ENCODE measurements at regions not wholly inside any gene's neighbourhood (a gene's known extent, or its start where the extent isn't known, plus 50 kb on each side); places are given as distances from the start of the nearest gene placed in this dataset.

GRCh38 chr4:24330172-24330571 is 254.2 kb downstream of the DHX15 start:
- DNase-seq (ENCODE audit: low read depth, low spot score) (no peak), FAIRE-seq (no peak)
- H3K36me3 ChIP-seq (ENCODE audit: control insufficient read depth in 2 of 2, extremely low read depth in 1 of 2, insufficient read depth in 2 of 2, low read length in 2 of 2): no peaks in the 10 kb centered on the region
- H3K9ac ChIP-seq (replicated peaks; ENCODE audit: extremely low read depth, insufficient read depth, low read length): no peak overlapping the region
- H3K9me3 ChIP-seq (replicated peaks; ENCODE audit: control insufficient read depth, insufficient read depth, low read length): no peaks in the 10 kb centered on the region
- intact Hi-C loops (cut with micrococcal nuclease) (no loop called here), dilution Hi-C loops (cut with MboI; ENCODE audit: extremely low pct_ligation_motif_present, low sequenced_read_pairs) (no loop called here)
- no peak overlapping the region for H3K4me3 ChIP-seq (replicated peaks in 1 of 3; ENCODE audit: insufficient read depth in 1 of 3, low read depth in 1 of 3, low read length in 3 of 3)
- no peak overlapping the region for H3K27ac ChIP-seq (ENCODE audit: insufficient read depth, low read depth, low read length)
- no peaks in the 10 kb centered on the region for H3K9me1 ChIP-seq (replicated peaks; ENCODE audit: control insufficient read depth, extremely low read depth, insufficient read depth, low read length)
- H3K4me2 ChIP-seq (ENCODE audit: insufficient read depth, low read length): no peak overlapping the region
- BruUV-seq (replicated peaks): no TSS peak
- H4K20me1 ChIP-seq (replicated peaks; ENCODE audit: control insufficient read depth, extremely low read depth, insufficient read depth, low read length): no peaks in the 10 kb centered on the region
- H3K27me3 ChIP-seq (ENCODE audit: control insufficient read depth in 2 of 2, insufficient read depth in 2 of 2, low read length in 2 of 2): no peaks in the 10 kb centered on the region
- H3K4me1 ChIP-seq (ENCODE audit: control insufficient read depth, extremely low read depth, insufficient read depth, low read length): no peaks in the 10 kb centered on the region
- no peak overlapping the region for H2AFZ ChIP-seq (ENCODE audit: low read depth, low read length)
- CTCF ChIA-PET: no interaction called here
- no peaks in the 10 kb centered on the region for H3K79me2 ChIP-seq (ENCODE audit: control insufficient read depth, insufficient read depth, low read length)
- TF ChIP-seq MAX (IDR thresholded peaks at IDR 0.05; ENCODE audit: insufficient read depth, insufficient read length): no peak
- no peak for TF ChIP-seq CTCF (IDR thresholded peaks at IDR 0.05; ENCODE audit: extremely low read depth in 1 of 2, insufficient read depth in 1 of 2, low read depth in 1 of 2, low read length in 2 of 2)
- no peak for TF ChIP-seq FOS (IDR thresholded peaks at IDR 0.05; ENCODE audit: borderline replicate concordance, insufficient read depth, low read length)
- no peak for TF ChIP-seq POLR2AphosphoS5 (IDR thresholded peaks at IDR 0.05; ENCODE audit: insufficient read depth, low read depth, low read length)
- no peak for TF ChIP-seq MYC (IDR thresholded peaks at IDR 0.05; ENCODE audit: low read depth, low read length)
- TF ChIP-seq GATA2 (IDR thresholded peaks at IDR 0.05; ENCODE audit: insufficient read depth, insufficient read length, low read depth, low read length): no peak
- TF ChIP-seq JUN (IDR thresholded peaks at IDR 0.05; ENCODE audit: borderline replicate concordance, insufficient read depth, insufficient read length, low read depth): no peak
- TF ChIP-seq POLR2A (IDR thresholded peaks at IDR 0.05; ENCODE audit: low read depth, low read length): no peak
- no peak for TF ChIP-seq EZH2 (IDR thresholded peaks at IDR 0.05; ENCODE audit: borderline replicate concordance, low read depth, low read length, severe bottlenecking)
- POLR2A ChIA-PET: no interaction called here

Data from endothelial cell of umbilical vein (primary cell).